Panc1 (cell line): ENCODE measurements at regions not wholly inside any gene's neighbourhood (a gene's known extent, or its start where the extent isn't known, plus 50 kb on each side); places are given as distances from the start of the nearest gene placed in this dataset.

Experiments used
- ATAC-seq: fragments of 200-7000 bp; cut with Tn5 transposase; 2 replicates; pipeline ENCODE4 v1.9.1; 2020; ENCODE audit warnings: mild to moderate bottlenecking, moderate library complexity
- BruUV-seq: library from RNA; stranded (reverse); fragments of 400-500 nt; replicated peaks from 2 replicates; lab custom pipeline; 2021; lab: Mats Ljungman, UMichigan
- CTCF ChIA-PET: fragments of 300-600 bp; sonication (Branson Sonifier 250); formaldehyde crosslinking; loops from one replicate; lab custom pipeline; 2022; ENCODE audit warnings: antibody characterized with exemption; lab: Charles Lee
- POLR2A ChIA-PET: fragments of 300-600 bp; sonication (Branson Sonifier 250); formaldehyde crosslinking; loops from one replicate; lab custom pipeline; 2022; ENCODE audit warnings: antibody characterized with exemption; lab: Charles Lee
- DNase-seq: peaks from one replicate; pipeline ENCODE4 v3.0.0-alpha.2; 2010; ENCODE audit warnings: low read depth, low spot score
- H3K27ac ChIP-seq: 2 replicates; pipeline ENCODE4 v1.5.1; 2011; ENCODE audit warnings: mild to moderate bottlenecking, low read length, inconsistent platforms
- H3K27me3 ChIP-seq: fragments of 200-500 bp; sonication (Bioruptor generic); 2 replicates; pipeline ENCODE4 v1.6.0; 2014; ENCODE audit warnings: low read length, inconsistent platforms; ENCODE audit not compliant: control insufficient read depth, insufficient read depth
- H3K36me3 ChIP-seq: fragments of 200-500 bp; sonication (Bioruptor generic); 2 replicates; pipeline ENCODE4 v1.5.1; 2014; ENCODE audit warnings: inconsistent platforms, mild to moderate bottlenecking, low read length, moderate library complexity; ENCODE audit not compliant: control insufficient read depth, insufficient read depth
- H3K4me1 ChIP-seq: 2 replicates; pipeline ENCODE4 v1.5.1; 2011; ENCODE audit warnings: inconsistent platforms, mild to moderate bottlenecking, low read length, moderate library complexity; ENCODE audit not compliant: control insufficient read depth, insufficient read depth
- H3K4me3 ChIP-seq, 2 experiments: 2 replicates each; pipeline ENCODE4 v1.5.1; 2011 to 2012; ENCODE audit warnings: low read depth in 2 of 2, low read length in 2 of 2, mild to moderate bottlenecking in 2 of 2, inconsistent platforms in 1 of 2, moderate library complexity in 1 of 2
- H3K9me3 ChIP-seq: fragments of 200-500 bp; sonication (Bioruptor generic); 2 replicates; pipeline ENCODE4 v1.5.1; 2014; ENCODE audit warnings: low read depth, mild to moderate bottlenecking, inconsistent platforms, low read length, moderate library complexity; ENCODE audit not compliant: control insufficient read depth, insufficient read depth
- CTCF ChIP-seq: fragments of 450-650 bp; IDR thresholded peaks from 2 replicates; pipeline ENCODE4 v1.5.1; 2017; ENCODE audit warnings: mild to moderate bottlenecking
- POLR2AphosphoS5 ChIP-seq: IDR thresholded peaks from 2 replicates; pipeline ENCODE4 v1.6.1; 2012; ENCODE audit warnings: mild to moderate bottlenecking, low read depth, low read length, moderate library complexity
- REST ChIP-seq, 2 experiments: IDR thresholded peaks; 2 replicates each; pipeline ENCODE4 v1.6.1; 2011 to 2012; ENCODE audit warnings: low read depth in 2 of 2, control low read depth in 1 of 2, low read length in 1 of 2, mild to moderate bottlenecking in 1 of 2, moderate library complexity in 1 of 2; ENCODE audit not compliant: insufficient read depth in 1 of 2
- SIN3A ChIP-seq: IDR thresholded peaks from 2 replicates; pipeline ENCODE4 v1.6.1; 2012; ENCODE audit warnings: low read depth, mild to moderate bottlenecking, low read length, moderate library complexity, borderline replicate concordance; ENCODE audit not compliant: insufficient read depth
- TCF7L2 ChIP-seq: IDR thresholded peaks from 2 replicates; pipeline ENCODE4 v1.6.1; 2011; ENCODE audit warnings: mild to moderate bottlenecking, low read depth, low read length, inconsistent platforms
- in situ Hi-C: cut with HindIII; loops from 2 replicates; pipeline ENCODE4 v1.10.0; 2016; ENCODE audit warnings: low sequenced_read_pairs, low pct_unique_long_range_greater_than_20kb
- intact Hi-C: fragments of 100-400 bp; cut with micrococcal nuclease; formaldehyde crosslinking; loops from one replicate; pipeline ENCODE4 v1.10.0; 2022; ENCODE audit not compliant: unreplicated experiment

GRCh38 chr2:234430871-234431270, 66.0 kb downstream of the ARL4C start:
- Histone ChIP-seq H3K4me1 (peaks cover 2% of the 10 kb centered on the region; the same call in 1 of the 2 replicates), H3K9me3 (no peaks in the 10 kb centered on the region), H3K27me3 (no peaks in the 10 kb centered on the region), H3K27ac (0 out of 2 replicates have a peak overlapping the region, but pooled peaks have one; percentile 2), H3K36me3 (no peaks in the 10 kb centered on the region), H3K4me3 (no peak overlapping the region)
- intact Hi-C loops (no loop called here), in situ Hi-C loops (no loop called here)
- TF ChIP-seq TCF7L2 (no peak), CTCF (no peak), SIN3A (no peak), POLR2AphosphoS5 (no peak), REST (IDR thresholded peaks at IDR 0.05; ENCODE audit: insufficient read depth in 1 of 2, low read depth in 2 of 2, low read length in 1 of 2) (no peak)
- DNase-seq (no peak), ATAC-seq (no peak)
- ChIA-PET CTCF (no interaction called here), POLR2A (interaction anchor here (0.6 kb wide), 1 partner anchor 138 kb away, joined by 4 read pairs; no protein-coding TSS in a partner anchor)
- BruUV-seq = no TSS peak

GRCh38 chr2:234429265-234429664, 67.6 kb downstream of the ARL4C start:
- BruUV-seq = no TSS peak
- CTCF ChIA-PET = no interaction called here
- ATAC-seq (peak; percentile 39; the same call in 1 of the 2 replicates), DNase-seq (no peak)
- Histone ChIP-seq H3K27ac (peak overlapping the region; percentile 41; the same call in 1 of the 2 replicates), H3K36me3 (no peaks in the 10 kb centered on the region), H3K27me3 (no peaks in the 10 kb centered on the region), H3K4me3 (no peak overlapping the region), H3K4me1 (peaks cover 2% of the 10 kb centered on the region; the same call in 1 of the 2 replicates), H3K9me3 (no peaks in the 10 kb centered on the region)
- intact Hi-C loops = loop anchor here (10.0 kb wide), 1 partner anchor 56 kb away; no protein-coding TSS in a partner anchor
- POLR2A ChIA-PET = no interaction called here
- in situ Hi-C loops = no loop called here
- no peak for TF ChIP-seq REST (IDR thresholded peaks at IDR 0.05; ENCODE audit: insufficient read depth in 1 of 2, low read depth in 2 of 2, low read length in 1 of 2)
- no peak for TF ChIP-seq POLR2AphosphoS5
